Right lobe of liver (tissue), 4 donors: ENCODE measurements at regions not wholly inside any gene's neighbourhood (a gene's known extent, or its start where the extent isn't known, plus 50 kb on each side); places are given as distances from the start of the nearest gene placed in this dataset.

Source experiments
- CTCF ChIP-seq, 4 donors: fragments of 200-600 bp in 3 of 4; fragments of 450-650 bp in 1 of 4; IDR thresholded peaks; one replicate each; pipeline versions ENCODE4 v1.5.1 to v1.8.0; 2016 to 2022; ENCODE audit warnings: antibody characterized with exemption in 4 of 4, mild to moderate bottlenecking in 2 of 4
- POLR2A ChIP-seq: fragments of 450-650 bp; IDR thresholded peaks from one replicate; pipeline ENCODE4 v1.6.1; 2017; ENCODE audit warnings: antibody characterized with exemption, mild to moderate bottlenecking
- donor health status: DM: no; HTN: no; CAD: no.
- donor health status: DM: no; HTN: no; CAD: no.
- donor health status: DM: no; HTN: yes; CAD: no.

- TF ChIP-seq CTCF (IDR thresholded peaks at IDR 0.05): no peak
- no peak for TF ChIP-seq POLR2A
These were observed 1159.4 kb upstream of the SEMA6A start for GRCh38 chr5:117734056-117734455.
